ENCODE measurements at regions not wholly inside any gene's neighbourhood (a gene's known extent, or its start where the extent isn't known, plus 50 kb on each side); places are given as distances from the start of the nearest gene placed in this dataset.
"Not testable (repeated sequence)": the region's sequence is repeated elsewhere in the genome, so short reads cannot be mapped to it uniquely, and the experiment has no call there.

DNA sequence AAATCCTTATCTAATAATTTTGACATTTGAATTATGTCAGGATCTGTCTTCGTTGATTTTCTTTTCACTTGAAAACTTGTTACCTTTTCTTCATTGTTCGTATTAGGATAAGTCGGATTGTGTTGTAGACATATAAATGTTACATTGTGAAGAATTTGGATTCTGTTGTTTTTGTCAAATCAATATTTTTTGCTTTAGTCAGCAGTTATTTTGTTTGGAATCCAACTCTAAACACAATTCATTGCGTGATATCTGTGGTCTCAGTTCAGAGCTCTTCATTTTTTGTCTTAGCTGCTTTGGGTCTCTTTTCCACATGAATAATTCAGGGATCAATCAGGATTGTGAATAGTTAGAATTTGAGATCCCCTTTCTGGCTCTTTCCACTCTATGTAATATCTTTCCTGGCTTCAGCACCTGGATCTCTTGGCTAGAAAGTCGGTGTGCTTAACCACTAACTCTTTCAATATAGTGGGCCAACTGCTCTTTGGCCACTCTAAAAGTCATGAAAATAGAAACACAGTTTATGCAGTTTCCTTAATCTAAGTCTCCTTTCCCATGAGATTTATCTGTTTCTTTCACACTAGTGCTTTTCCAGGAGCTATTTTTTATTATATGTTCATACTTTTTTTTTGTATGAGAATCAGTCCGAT lies 2494.2 kb upstream of the PCDH20 start:
- DNase-seq (ENCODE audit: low read depth, low spot score), result no peak
- in situ Hi-C loops (cut with HindIII; ENCODE audit: low pct_unique_long_range_greater_than_20kb, low sequenced_read_pairs), result no loop called here

DNA sequence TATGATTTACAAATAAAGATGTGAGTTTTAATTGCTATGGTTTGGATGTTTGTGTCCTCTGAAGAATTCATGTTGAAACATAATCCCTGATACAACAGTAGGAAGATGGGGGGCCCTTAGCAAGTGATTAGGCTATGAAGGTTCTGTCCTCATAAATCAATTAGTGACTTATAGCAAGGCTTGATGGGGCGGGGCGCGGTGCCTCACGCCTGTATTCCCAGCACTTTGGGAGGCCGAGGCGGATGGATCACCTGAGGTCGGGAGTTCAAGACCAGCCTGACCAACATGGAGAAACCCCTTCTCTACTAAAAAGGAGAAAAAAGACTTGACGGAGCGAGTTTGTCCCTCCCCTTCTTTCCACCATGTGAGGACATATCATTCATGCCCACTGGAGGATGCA lies 2486.5 kb upstream of the PCDH20 start:
- in situ Hi-C loops (cut with HindIII; ENCODE audit: low pct_unique_long_range_greater_than_20kb, low sequenced_read_pairs), result no loop called here
- no peak for DNase-seq (ENCODE audit: low read depth, low spot score)

DNA sequence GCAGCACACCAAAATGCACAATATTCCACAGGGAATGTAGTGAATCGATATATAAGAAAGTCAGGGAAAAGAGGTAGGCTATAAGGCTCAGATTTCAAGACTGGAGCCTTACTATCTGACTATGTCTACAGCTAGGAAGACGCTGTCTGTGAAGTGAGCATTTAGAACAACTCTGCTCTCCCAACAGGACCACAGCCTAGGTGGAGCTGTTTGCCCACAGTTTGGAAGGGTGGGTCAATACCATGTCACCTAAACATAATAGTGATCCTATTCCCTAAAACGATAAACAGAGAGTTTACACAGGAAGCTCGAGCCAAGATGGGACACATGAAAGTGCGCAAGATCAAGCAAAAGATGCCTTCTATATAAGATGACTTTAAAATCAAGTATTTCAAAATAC lies 2486.0 kb upstream of the PCDH20 start:
- DNase-seq (ENCODE audit: low read depth, low spot score), result peak; percentile 42
- in situ Hi-C loops (cut with HindIII; ENCODE audit: low pct_unique_long_range_greater_than_20kb, low sequenced_read_pairs), result no loop called here

DNA sequence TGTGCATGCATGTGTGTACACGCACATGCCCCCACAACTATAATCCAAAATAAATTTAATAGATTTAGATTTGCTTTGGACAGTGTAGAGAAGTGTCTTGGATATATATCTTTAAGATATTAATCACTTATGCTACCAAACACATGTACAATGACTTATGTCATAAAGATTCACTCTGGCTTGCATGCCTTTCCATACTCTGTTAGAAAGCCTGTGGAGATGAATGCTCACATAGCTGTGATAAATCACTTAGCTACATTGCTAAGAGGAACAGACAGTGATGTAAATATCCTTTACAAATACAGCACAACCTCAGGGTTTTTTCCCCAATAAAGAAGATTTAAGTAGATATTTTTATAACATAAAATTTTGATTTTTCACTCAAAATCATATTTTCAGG lies 2484.8 kb upstream of the PCDH20 start:
- in situ Hi-C loops (cut with HindIII; ENCODE audit: low pct_unique_long_range_greater_than_20kb, low sequenced_read_pairs), result no loop called here
- no peak for DNase-seq (ENCODE audit: low read depth, low spot score)

DNA sequence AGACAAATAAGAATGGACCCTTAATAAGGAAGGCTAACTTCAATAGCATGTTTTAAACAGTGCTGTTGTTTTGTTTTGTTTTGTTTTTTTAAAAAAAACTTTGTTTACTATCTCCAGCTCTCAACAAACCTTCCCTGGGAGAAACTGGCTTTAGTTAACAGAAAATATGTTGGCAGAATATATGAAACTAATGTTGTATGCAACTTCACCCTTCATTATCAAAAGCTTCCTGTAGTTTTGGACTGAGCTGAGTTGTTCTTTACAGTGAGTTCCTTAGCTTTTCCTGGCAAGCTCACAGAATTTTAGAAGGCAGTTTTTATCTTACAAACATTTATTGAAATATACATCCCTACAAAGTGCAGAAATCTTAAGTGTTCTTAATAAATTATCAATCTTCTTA lies 2480.7 kb upstream of the PCDH20 start:
- in situ Hi-C loops (cut with HindIII; ENCODE audit: low pct_unique_long_range_greater_than_20kb, low sequenced_read_pairs), result no loop called here
- no peak for DNase-seq (ENCODE audit: low read depth, low spot score)

DNA sequence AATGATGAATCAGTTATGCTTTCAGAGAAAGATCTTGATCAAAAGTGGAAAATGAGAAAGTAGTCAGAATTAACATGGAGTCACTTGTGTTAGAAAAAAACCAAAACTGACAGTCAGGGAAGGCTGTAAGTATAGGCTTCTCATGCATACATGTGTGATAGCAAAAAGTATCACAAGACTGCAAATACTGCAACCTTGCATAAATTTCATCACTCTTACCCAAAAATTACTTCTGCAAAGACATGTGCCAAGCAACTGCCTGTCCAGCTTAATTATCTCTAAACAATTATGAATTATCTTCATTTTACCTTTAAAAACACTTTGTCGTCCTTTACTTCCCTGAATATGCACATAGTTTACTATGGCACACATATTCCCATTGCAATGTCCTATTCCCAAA lies 2466.4 kb upstream of the PCDH20 start:
- DNase-seq (ENCODE audit: low read depth, low spot score), result no peak
- in situ Hi-C loops (cut with HindIII; ENCODE audit: low pct_unique_long_range_greater_than_20kb, low sequenced_read_pairs), result no loop called here

DNA sequence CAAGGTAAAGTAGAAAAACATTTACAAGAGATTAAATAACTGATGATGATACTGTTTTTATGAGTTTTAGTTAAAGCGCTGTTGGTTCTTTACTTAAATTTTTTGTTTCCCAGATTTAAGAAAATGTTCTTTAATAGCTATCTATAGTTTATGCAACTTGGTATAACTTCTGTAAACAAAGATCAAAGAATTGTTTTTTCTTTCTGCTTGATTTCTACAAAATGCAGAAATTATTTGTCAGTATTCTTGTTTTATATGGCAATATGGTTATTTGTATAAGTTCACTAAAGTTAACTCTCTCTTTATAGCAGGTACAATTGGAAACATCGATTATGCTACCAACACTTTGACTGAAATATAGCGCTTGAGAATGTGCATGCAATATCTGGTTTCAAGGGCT lies 2465.1 kb upstream of the PCDH20 start:
- in situ Hi-C loops (cut with HindIII; ENCODE audit: low pct_unique_long_range_greater_than_20kb, low sequenced_read_pairs), result no loop called here
- DNase-seq (ENCODE audit: low read depth, low spot score), result no peak

DNA sequence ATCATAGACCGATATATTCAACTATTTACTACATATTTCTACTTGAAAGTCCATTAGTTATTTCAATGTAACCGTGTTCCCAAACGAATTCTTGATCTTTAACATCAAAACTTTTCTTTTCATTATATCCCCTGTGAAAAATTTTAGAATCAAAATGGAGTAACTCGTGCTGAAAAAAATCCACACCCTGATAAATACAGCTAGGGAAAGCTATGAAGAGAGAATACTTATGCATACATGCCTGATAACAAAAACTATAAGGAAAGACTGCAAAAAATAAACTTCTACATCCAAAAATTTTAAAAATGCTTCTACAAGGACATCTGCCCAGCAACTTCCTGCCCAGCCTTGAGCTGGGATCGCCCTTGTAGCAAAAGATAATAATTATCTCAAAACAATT lies 2458.3 kb upstream of the PCDH20 start:
- in situ Hi-C loops (cut with HindIII; ENCODE audit: low pct_unique_long_range_greater_than_20kb, low sequenced_read_pairs), result no loop called here
- no peak for DNase-seq (ENCODE audit: low read depth, low spot score)

DNA sequence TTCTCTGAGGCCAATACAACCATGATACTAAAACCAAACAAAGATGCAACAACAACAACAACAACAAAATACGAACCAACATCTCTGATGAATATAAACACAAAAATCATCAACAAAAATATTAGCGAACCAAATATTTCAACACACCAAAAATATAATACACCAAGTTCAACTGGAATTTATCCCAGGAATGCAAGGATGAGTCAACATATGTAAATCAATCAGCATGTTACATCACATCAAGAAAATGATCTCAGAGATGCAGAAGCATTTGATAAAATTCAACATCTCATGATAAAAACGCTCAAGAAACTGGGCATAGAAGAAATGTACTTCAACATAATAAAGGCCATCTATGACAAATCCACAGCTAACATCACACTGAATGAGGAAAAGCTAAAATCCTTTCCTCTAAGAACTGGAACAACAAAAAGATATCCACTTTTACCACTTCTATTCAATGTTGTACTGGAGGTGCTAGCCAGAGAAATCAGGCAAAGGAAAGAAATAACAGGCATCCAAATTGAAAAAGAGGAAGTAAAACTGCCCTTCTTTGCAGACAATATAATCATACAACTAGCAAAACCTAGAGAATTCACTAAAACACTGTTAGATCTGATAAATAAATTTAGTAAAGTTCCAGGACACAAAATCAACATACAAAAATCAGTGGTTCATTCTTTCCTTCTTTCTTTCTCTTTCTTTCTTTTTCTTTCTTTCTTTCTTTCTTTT lies 2448.7 kb upstream of the PCDH20 start:
- no peak for DNase-seq (ENCODE audit: low read depth, low spot score)
- in situ Hi-C loops (cut with HindIII; ENCODE audit: low pct_unique_long_range_greater_than_20kb, low sequenced_read_pairs), result no loop called here

DNA sequence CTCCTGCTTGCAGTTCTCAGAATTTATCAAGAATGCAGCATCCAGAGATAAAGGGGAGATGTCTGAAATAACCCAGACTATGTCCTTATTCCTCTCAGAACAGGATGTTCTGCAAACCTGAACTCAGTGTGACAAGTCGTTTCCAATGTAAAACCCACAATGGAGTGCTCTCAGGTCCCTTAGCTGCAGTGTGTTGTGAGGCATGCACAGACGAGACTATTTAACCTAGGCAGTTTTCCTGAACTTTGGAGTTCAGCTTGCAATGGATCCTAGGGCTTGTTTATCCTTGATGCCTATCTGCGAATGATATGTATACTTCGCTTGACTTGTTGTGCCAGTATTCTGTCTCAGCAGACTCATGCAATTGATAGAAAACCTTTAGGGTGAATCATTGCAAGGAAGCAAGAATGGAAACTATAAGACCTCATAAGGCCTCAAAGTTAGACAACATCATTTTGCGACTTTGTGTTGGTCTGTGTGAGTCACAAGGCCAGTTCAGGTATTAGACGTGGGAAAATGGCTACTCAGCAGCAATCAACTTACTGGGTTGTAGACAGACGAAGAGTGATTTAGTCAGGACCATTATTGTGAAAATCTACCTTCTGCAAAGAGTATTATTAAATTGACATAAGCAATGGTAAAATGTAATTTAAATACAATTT lies 2439.9 kb upstream of the PCDH20 start:
- in situ Hi-C loops (cut with HindIII; ENCODE audit: low pct_unique_long_range_greater_than_20kb, low sequenced_read_pairs), result no loop called here
- DNase-seq (ENCODE audit: low read depth, low spot score), result no peak

DNA sequence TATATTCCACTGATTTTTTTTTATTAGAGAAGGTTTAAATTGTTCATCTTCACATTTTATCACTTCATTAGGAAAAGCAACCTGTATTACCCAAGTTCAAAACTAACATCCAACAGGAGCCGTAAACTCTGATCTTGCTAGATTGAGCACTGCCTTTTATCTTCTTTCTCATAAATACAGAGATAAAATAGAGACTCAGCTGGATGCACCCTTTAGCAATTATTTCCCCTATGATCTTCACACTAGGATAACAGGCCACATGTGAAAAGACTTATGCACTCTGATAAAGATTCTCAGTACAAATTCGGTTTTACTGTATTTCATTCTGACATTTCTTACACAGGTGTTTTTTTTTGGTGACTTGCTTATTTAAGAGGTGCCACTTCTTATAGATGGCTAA lies 2438.2 kb upstream of the PCDH20 start:
- DNase-seq (ENCODE audit: low read depth, low spot score), result no peak
- in situ Hi-C loops (cut with HindIII; ENCODE audit: low pct_unique_long_range_greater_than_20kb, low sequenced_read_pairs), result no loop called here

DNA sequence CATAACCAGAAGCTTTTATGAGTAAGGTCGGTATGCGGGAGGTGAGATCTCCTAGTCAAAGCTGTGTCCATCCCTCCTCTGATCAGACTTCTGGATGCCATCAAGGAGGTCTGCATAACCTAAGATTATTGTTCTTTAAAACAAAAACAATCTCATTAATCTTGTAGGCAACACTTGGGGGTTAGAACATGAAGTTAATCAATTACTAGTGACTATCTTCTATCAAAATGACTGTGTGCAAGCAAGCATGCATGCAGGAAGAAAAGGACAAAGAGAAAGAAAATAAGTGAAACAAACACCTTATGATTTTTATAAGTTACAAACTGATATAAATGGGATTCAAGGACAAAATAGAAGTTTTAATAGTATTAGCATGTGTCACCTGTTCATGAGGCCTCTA lies 2435.9 kb upstream of the PCDH20 start:
- in situ Hi-C loops (cut with HindIII; ENCODE audit: low pct_unique_long_range_greater_than_20kb, low sequenced_read_pairs), result no loop called here
- DNase-seq (ENCODE audit: low read depth, low spot score), result no peak

DNA sequence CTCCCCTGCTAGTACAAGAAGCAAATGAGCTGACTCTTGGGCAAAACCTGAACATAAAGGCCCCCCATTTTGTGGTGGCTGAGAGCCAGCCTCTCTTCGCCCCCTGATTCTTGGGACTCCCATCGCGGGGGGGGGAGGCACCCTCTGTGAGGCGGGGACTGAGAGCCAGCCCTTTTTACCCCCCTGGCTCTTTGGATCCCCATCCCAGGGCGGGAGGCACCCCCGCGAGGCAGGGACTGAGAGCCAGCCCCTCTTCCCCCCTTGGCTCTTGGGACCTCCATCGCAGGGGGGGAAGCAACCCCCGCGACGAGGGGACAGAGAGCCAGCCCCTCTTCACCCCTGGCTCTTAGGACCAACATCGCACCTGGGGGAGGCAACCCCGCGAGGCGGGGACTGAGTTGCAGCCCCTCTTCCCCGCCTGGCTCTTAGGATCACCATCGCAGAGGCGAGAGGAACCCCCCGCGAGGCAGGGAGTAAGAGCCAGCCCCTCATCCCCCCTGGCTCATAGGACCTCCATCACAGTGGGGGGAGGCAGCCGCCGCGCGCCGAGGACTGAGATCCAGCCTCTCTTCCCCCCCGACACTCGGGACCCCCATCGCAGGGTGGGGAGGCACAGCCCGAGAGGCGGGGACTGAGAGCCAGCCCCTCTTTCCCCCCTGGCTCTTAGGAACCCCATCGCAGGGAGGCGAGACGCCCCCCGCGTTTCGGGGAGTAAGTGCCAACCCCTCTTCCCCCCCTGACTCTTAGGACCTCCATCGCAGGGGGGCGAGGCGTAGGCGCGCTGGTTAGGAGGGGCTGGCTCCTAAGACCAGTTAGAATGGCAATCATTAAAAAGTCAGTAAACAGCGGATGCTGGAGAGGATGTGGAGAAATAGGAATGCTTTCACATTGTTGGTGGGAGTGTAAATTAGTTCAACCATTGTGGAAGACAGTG lies 2428.4 kb upstream of the PCDH20 start:
- in situ Hi-C loops (cut with HindIII; ENCODE audit: low pct_unique_long_range_greater_than_20kb, low sequenced_read_pairs), result no loop called here
- DNase-seq (ENCODE audit: low read depth, low spot score), result no peak

DNA sequence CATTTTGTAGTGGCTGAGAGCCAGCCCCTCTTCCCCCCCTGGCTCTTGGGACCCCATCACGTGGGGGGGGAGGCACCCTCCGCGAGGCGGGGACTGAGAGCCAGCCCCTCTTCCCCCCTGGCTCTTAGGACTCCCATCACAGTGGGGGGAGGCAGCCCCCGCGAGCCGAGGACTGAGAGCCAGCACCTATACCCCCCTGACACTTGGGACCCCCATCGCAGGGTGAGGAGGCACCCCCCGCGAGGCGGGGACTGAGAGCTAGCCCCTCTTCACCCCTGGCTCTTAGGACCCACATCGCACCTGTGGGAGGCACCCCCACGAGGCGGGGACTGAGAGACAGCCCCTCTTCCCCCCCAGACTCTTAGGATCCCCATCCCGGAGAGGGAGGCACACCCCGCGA lies 2426.5 kb upstream of the PCDH20 start:
- no peak for DNase-seq (ENCODE audit: low read depth, low spot score)

DNA sequence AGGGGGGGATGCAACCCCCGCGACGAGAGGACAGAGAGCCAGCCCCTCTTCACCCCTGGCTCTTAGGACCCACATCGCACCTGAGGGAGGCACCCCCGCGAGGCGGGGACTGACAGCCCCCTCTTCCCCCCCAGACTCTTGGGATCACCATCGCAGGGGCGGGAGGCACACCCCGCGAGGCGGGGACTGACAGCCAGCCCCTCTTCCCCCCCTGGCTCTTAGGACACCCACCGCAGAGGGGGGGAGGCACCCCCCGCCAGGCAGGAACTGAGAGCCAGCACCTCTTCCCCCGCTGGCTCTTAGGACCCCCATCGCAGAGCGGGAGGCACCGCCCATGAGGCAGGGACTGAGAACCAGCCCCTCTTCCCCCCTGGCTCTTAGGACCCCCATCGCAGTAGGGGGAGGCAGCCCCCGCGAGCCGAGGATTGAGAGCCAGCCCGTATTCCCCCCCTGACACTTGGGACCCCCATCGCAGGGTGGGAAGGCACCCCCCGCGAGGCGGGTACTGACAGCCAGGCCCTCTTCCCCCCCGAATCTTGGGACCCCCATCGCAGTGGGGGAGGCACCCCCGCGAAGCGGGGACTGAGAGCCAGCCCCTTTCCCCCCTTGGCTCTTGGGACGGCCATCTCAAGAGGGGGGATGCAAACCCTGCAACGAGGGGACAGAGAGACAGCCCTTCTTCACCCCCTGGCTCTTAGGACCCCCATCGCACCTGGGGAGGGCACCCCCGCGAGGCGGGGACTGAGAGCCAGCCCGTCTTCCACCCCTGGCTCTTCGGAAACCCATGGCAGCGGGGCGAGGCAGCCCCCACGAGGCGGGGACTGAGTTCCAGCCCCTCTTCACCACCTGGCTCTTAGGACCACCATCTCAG lies 2425.1 kb upstream of the PCDH20 start:
- in situ Hi-C loops (cut with HindIII; ENCODE audit: low pct_unique_long_range_greater_than_20kb, low sequenced_read_pairs), result no loop called here
- no peak for DNase-seq (ENCODE audit: low read depth, low spot score)

More for the DNA sequence above, 2426.5 kb upstream of the PCDH20 start:
- in situ Hi-C loops (cut with HindIII; ENCODE audit: low pct_unique_long_range_greater_than_20kb, low sequenced_read_pairs), result no loop called here

DNA sequence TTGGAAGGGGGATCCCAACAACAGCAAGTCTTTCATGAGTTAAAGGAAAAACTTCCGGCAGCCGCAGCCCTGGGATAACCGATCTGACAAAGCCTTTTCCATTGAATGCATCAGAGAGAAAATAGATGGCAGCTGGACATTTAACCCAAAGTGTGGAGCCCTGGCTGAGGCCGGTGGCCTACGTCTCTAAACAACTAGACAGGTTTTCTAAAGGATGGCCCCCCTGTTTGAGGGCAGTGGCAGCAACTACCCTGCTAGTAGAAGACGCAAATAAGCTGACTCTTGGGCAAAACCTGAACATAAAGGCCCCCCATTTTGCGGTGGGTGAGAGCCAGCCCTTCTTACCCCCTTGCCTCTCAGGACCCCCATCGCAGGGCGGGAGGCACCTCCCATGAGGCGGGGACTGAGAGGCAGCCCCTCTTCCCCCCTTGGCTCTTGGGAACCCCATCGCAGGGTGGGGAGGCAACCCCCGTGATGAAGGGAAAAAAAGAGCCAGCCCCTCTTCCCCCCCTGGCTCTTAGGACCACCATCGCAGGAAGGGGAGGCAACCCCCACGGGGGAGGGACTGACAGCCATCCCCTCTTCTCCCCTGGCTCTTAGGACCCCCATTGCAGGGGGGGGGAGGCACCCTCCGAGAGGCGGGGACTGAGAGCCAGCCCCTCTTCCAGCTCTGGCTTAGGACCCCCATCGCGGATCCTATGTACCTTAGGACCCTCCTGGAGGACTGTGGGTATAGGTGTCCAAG lies 2422.9 kb upstream of the PCDH20 start:
- in situ Hi-C loops (cut with HindIII; ENCODE audit: low pct_unique_long_range_greater_than_20kb, low sequenced_read_pairs), result no loop called here
- no peak for DNase-seq (ENCODE audit: low read depth, low spot score)

DNA sequence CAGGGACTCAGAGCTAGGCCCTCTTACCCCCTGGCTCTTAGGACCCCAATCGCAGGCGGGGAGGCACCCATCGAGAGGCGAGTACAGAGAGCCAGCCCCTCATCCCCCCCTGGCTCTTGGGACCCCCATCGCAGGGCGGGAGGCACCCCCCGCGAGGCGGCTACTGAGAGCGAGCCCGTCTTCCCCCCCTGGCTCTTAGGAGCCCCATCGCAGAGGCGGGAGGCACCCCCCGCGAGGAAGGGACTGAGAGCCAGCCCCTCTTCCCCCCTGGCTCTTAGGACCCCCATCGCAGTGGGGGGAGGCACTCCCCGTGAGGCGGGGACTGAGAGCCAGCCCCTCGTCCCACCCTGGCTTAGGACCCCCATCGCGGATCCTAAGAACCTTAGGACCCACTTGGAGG lies 2422.1 kb upstream of the PCDH20 start:
- DNase-seq (ENCODE audit: low read depth, low spot score); in situ Hi-C loops (cut with HindIII; ENCODE audit: low pct_unique_long_range_greater_than_20kb, low sequenced_read_pairs): not testable (repeated sequence)

All from SK-MEL-5 (cell line).